HL-60 (cell line): ENCODE measurements at regions not wholly inside any gene's neighbourhood (a gene's known extent, or its start where the extent isn't known, plus 50 kb on each side); places are given as distances from the start of the nearest gene placed in this dataset.

Source experiments
- POLR2AphosphoS5 ChIP-seq: IDR thresholded peaks from 2 replicates; pipeline ENCODE4 v1.6.1; 2012; ENCODE audit warnings: low read depth
- TF ChIP-seq, protein P1 (sequence below): IDR thresholded peaks from 2 replicates; pipeline ENCODE4 v1.6.1; 2012; ENCODE audit warnings: low read depth; ENCODE audit not compliant: insufficient replicate concordance

DNA sequence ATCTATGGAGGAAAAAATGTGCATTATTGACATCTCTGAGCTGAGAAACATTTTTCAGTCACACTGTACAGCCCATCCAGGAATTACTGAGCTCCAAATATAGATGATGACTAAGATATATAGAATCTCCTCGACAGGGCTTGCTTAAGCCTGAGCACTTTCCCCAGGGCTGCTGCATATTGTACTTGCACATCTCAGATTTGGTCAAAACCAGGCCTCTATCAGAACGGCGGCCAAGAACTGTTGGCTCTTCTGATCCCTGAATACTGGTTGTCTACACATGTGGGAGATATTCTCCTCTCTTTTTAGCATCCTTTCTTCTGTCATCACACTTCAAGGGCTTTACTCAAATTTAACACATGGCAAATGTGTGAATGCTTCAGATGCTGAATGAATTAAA lies 201.5 kb upstream of the SLC35G4 start:
- TF ChIP-seq, protein P1, sequence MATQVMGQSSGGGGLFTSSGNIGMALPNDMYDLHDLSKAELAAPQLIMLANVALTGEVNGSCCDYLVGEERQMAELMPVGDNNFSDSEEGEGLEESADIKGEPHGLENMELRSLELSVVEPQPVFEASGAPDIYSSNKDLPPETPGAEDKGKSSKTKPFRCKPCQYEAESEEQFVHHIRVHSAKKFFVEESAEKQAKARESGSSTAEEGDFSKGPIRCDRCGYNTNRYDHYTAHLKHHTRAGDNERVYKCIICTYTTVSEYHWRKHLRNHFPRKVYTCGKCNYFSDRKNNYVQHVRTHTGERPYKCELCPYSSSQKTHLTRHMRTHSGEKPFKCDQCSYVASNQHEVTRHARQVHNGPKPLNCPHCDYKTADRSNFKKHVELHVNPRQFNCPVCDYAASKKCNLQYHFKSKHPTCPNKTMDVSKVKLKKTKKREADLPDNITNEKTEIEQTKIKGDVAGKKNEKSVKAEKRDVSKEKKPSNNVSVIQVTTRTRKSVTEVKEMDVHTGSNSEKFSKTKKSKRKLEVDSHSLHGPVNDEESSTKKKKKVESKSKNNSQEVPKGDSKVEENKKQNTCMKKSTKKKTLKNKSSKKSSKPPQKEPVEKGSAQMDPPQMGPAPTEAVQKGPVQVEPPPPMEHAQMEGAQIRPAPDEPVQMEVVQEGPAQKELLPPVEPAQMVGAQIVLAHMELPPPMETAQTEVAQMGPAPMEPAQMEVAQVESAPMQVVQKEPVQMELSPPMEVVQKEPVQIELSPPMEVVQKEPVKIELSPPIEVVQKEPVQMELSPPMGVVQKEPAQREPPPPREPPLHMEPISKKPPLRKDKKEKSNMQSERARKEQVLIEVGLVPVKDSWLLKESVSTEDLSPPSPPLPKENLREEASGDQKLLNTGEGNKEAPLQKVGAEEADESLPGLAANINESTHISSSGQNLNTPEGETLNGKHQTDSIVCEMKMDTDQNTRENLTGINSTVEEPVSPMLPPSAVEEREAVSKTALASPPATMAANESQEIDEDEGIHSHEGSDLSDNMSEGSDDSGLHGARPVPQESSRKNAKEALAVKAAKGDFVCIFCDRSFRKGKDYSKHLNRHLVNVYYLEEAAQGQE = no peak
- TF ChIP-seq POLR2AphosphoS5 = no peak
